HUES64 (cell line): ENCODE measurements at regions not wholly inside any gene's neighbourhood (a gene's known extent, or its start where the extent isn't known, plus 50 kb on each side); places are given as distances from the start of the nearest gene placed in this dataset.
"Not testable (repeated sequence)": the region's sequence is repeated elsewhere in the genome, so short reads cannot be mapped to it uniquely, and the experiment has no call there.

Source experiments
- H3K27ac ChIP-seq: 2 replicates; pipeline ENCODE4 v1.7.0; 2013; ENCODE audit warnings: low read depth, low read length, inconsistent platforms
- H3K27me3 ChIP-seq: 2 replicates; pipeline ENCODE4 v1.6.1; 2013; ENCODE audit warnings: mild to moderate bottlenecking, low read length; ENCODE audit not compliant: insufficient read depth
- H3K36me3 ChIP-seq: 2 replicates; pipeline ENCODE4 v1.6.1; 2013; ENCODE audit warnings: mild to moderate bottlenecking, low read length; ENCODE audit not compliant: insufficient read depth
- H3K4me1 ChIP-seq: 2 replicates; pipeline ENCODE4 v1.6.1; 2013; ENCODE audit warnings: mild to moderate bottlenecking, low read length, moderate library complexity; ENCODE audit not compliant: insufficient read depth
- H3K4me3 ChIP-seq: 2 replicates; pipeline ENCODE4 v1.5.1; 2013; ENCODE audit warnings: mild to moderate bottlenecking, low read length, moderate library complexity
- H3K9ac ChIP-seq: 2 replicates; pipeline ENCODE4 v1.6.1; 2013; ENCODE audit warnings: mild to moderate bottlenecking, low read depth, low read length
- H3K9me3 ChIP-seq: 2 replicates; pipeline ENCODE4 v1.6.1; 2013; ENCODE audit warnings: low read depth, low read length; ENCODE audit not compliant: insufficient read depth
- WGBS: fragments of 150-250, 120-280 bp; methylation state at CpG from one replicate; pipeline ENCODE4 v1.1.7; 2013; ENCODE audit warnings: missing lambda C conversion rate; 5-methylcytosine and 5-hydroxymethylcytosine counted together

- H3K4me1 ChIP-seq: no peaks in the 10 kb centered on the region
- H3K27me3 ChIP-seq: no peaks in the 10 kb centered on the region
- H3K27ac ChIP-seq: no peak overlapping the region
- 100% methylated on average over 1 of the region's 1 CpG for WGBS
- no peaks in the 10 kb centered on the region for H3K36me3 ChIP-seq
- H3K9ac ChIP-seq: no peak overlapping the region
- peaks cover 10% of the 10 kb centered on the region; the same call in 1 of the 2 replicates for H3K9me3 ChIP-seq
- H3K4me3 ChIP-seq: no peak overlapping the region
Observed at GRCh38 chr9:25048098-25048724, 502.5 kb upstream of the IZUMO3 start.

DNA sequence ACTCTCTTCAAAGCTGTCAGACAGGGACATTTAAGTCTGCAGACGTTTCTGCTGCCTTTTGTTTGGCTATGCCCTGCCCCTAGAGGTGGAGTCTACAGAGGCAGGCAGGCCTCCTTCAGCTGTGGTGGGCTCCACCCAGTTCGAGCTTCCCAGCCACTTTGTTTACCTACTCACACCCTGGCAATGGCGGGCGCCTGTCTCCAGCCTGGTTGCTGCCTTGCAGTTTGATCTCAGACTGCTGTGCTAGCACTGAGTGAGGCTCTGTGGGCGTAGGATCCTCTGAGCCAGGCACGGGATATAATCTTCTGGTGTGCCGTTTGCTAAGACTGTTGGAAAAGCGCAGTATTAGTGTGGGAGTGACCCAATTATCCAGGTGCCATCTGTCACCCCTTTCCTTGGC lies 499.8 kb upstream of the IZUMO3 start:
- not testable (repeated sequence) for H3K9ac ChIP-seq, H3K4me3 ChIP-seq, H3K27ac ChIP-seq, H3K4me1 ChIP-seq, H3K27me3 ChIP-seq, H3K36me3 ChIP-seq
- WGBS: 93% methylated on average over 8 of the region's 8 CpGs
- H3K9me3 ChIP-seq: peaks cover 10% of the 10 kb centered on the region; the same call in 1 of the 2 replicates

DNA sequence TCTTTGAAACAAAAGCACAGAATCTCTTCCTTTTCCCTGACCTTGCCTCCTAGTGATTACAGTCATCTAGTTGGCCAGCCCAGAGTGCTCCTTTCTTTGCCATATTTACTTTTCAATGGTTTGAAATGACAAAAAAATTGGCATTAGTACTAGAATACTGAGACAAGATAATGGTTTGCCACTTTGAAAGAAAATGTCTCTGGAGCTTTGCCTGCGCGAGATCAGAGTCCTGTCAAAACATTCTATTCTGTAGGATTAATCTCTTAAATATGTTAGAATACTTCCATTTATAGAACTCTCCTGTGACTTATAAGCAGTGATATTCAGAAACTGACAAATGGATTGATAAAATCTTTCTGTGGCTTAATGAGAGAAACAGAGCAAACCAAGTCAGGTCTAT lies 484.0 kb upstream of the IZUMO3 start:
- Histone ChIP-seq H3K9me3 (no peaks in the 10 kb centered on the region), H3K4me1 (no peaks in the 10 kb centered on the region), H3K27me3 (no peaks in the 10 kb centered on the region), H3K9ac (no peak overlapping the region), H3K36me3 (no peaks in the 10 kb centered on the region), H3K4me3 (no peak overlapping the region), H3K27ac (no peak overlapping the region)
- WGBS: no CpG with 5 or more reads among the region's 2 CpGs

DNA sequence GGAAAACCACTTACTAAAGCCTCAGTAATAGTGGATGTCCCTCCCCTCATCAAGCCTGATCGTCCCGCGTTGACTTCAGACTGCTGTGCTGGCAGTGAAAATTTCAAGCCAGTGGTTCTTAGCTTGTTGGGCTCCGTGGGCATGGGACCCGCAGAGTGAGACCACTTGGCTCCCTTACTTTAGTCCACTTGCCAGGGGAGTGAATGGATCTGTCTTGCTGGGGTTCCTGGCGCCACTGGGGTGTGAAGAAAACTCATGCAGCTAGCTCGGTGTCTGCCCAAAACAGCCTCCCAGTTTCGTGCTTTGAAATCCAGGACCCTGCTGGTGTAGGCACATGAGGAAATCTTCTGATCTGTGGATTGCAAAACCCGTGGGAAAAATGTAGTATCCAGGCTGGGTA lies 480.0 kb upstream of the IZUMO3 start:
- Histone ChIP-seq H3K9me3 (no peaks in the 10 kb centered on the region), H3K36me3 (no peaks in the 10 kb centered on the region), H3K4me1 (no peaks in the 10 kb centered on the region), H3K27ac (no peak overlapping the region), H3K4me3 (no peak overlapping the region), H3K27me3 (no peaks in the 10 kb centered on the region), H3K9ac (no peak overlapping the region)
- WGBS: 96% methylated on average over 9 of the region's 9 CpGs

DNA sequence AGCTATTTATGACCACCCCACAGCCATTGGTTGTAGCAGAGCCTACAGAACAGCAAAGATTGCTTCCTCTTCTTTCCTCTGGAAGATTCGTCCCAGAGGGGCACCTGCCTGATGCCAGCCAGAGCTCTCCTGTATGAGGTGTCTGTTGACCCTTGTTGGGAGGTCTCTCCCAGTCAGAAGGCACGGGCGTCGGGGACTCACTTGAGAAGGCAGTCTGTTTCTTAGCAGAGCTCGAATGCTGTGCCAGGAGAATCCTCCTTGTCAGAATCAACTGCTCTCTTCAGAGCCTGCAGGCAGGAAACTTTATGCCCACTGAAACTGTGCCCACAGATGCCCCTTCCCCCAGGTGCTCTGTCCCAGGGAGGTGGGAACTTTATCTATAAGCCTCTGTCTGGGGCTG lies 479.5 kb upstream of the IZUMO3 start:
- Histone ChIP-seq H3K4me1 (no peaks in the 10 kb centered on the region), H3K27ac (no peak overlapping the region), H3K9me3 (no peaks in the 10 kb centered on the region), H3K9ac (no peak overlapping the region), H3K27me3 (no peaks in the 10 kb centered on the region), H3K36me3 (no peaks in the 10 kb centered on the region), H3K4me3 (no peak overlapping the region)
- WGBS: 93% methylated on average over 5 of the region's 5 CpGs

GRCh38 chr9:25017779-25018178 lies 472.1 kb upstream of the IZUMO3 start:
- no CpG with 5 or more reads among the region's 1 CpG for WGBS
- Histone ChIP-seq H3K4me1 (no peaks in the 10 kb centered on the region), H3K9ac (no peak overlapping the region), H3K36me3 (no peaks in the 10 kb centered on the region), H3K27me3 (no peaks in the 10 kb centered on the region), H3K9me3 (no peaks in the 10 kb centered on the region), H3K27ac (no peak overlapping the region), H3K4me3 (no peak overlapping the region)

DNA sequence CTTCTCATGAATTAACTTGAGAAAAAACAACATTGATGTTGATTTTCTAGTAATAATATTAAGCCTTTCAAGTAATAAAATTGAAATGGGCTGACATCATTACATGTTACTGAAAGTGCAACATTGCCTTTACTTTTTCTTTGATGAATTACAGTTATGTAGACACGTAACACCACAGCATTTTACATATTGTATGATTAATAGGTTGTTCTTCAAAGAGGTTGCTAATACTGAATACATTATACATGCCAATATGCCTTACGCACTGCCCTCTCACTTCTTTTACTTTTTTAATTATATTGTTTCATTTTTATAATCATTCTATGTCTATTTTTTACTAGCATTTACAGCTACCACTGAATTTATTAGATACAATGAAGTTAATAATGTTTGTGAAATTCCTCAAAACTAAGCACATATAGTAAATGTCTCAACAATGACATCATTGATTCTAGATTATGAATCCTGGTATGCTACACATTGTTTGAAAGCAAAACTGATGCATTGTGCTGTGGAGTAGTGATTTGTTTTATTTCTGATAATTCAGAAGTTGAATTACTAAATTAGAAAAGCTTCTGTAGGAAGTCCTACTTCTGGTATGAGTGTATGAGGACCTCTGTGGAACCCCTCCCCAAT lies 464.4 kb upstream of the IZUMO3 start:
- Histone ChIP-seq H3K27ac (no peak overlapping the region), H3K9me3 (no peaks in the 10 kb centered on the region), H3K36me3 (no peaks in the 10 kb centered on the region), H3K4me1 (no peaks in the 10 kb centered on the region), H3K27me3 (no peaks in the 10 kb centered on the region), H3K9ac (no peak overlapping the region), H3K4me3 (no peak overlapping the region)
- WGBS: no CpG with 5 or more reads among the region's 2 CpGs

- no peaks in the 10 kb centered on the region for H3K9me3 ChIP-seq
- H3K27ac ChIP-seq: no peak overlapping the region
- H3K4me3 ChIP-seq: no peak overlapping the region
- WGBS: 80% methylated on average over 10 of the region's 10 CpGs
- H3K36me3 ChIP-seq: no peaks in the 10 kb centered on the region
- H3K27me3 ChIP-seq: no peaks in the 10 kb centered on the region
- H3K4me1 ChIP-seq: peaks cover 8% of the 10 kb centered on the region
- H3K9ac ChIP-seq: no peak overlapping the region
Observed at GRCh38 chr9:25003686-25004085, 458.0 kb upstream of the IZUMO3 start.

- no peak overlapping the region for H3K9ac ChIP-seq
- H3K36me3 ChIP-seq: no peaks in the 10 kb centered on the region
- no peak overlapping the region for H3K27ac ChIP-seq
- WGBS: 85% methylated on average over 3 of the region's 3 CpGs
- no peaks in the 10 kb centered on the region for H3K4me1 ChIP-seq
- H3K4me3 ChIP-seq: no peak overlapping the region
- no peaks in the 10 kb centered on the region for H3K27me3 ChIP-seq
- H3K9me3 ChIP-seq: no peaks in the 10 kb centered on the region
Observed at GRCh38 chr9:24986331-24986730, 440.6 kb upstream of the IZUMO3 start.

GRCh38 chr9:24970780-24971179 lies 425.1 kb upstream of the IZUMO3 start:
- not testable (repeated sequence) for H3K9me3 ChIP-seq, H3K36me3 ChIP-seq, H3K4me3 ChIP-seq, H3K9ac ChIP-seq, H3K27me3 ChIP-seq, H3K27ac ChIP-seq, H3K4me1 ChIP-seq
- 94% methylated on average over 8 of the region's 8 CpGs for WGBS

DNA sequence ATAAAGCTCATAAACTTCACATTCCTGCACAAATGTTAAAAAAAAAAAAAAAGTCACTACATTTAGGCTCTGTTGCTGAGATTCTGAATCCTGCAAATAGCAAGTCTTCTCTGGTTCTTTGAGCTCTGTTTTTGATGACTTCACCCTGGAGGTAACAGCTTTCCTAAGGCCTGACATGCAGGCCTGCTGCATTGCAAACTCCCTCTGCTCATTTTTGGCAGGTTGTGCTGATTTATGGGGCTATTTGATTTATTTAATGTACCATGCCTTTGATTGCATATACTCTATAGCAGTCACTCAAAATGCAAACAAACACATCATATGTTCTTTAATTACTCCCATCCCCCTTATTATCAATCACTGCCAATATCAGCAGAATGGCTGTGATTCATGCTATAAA lies 416.1 kb upstream of the IZUMO3 start:
- H3K27me3 ChIP-seq: no peaks in the 10 kb centered on the region
- H3K36me3 ChIP-seq: no peaks in the 10 kb centered on the region
- no peaks in the 10 kb centered on the region for H3K4me1 ChIP-seq
- H3K4me3 ChIP-seq: no peak overlapping the region
- no peak overlapping the region for H3K27ac ChIP-seq
- no peaks in the 10 kb centered on the region for H3K9me3 ChIP-seq
- H3K9ac ChIP-seq: no peak overlapping the region

GRCh38 chr9:24953070-24953469 lies 407.4 kb upstream of the IZUMO3 start:
- H3K4me3 ChIP-seq: no peak overlapping the region
- 95% methylated on average over 1 of the region's 1 CpG for WGBS
- H3K27ac ChIP-seq: no peak overlapping the region
- H3K9ac ChIP-seq: no peak overlapping the region
- H3K36me3 ChIP-seq: no peaks in the 10 kb centered on the region
- H3K9me3 ChIP-seq: no peaks in the 10 kb centered on the region
- no peaks in the 10 kb centered on the region for H3K4me1 ChIP-seq
- no peaks in the 10 kb centered on the region for H3K27me3 ChIP-seq
